Left ventricle myocardium inferior (tissue), 1 donor: ENCODE measurements at regions not wholly inside any gene's neighbourhood (a gene's known extent, or its start where the extent isn't known, plus 50 kb on each side); places are given as distances from the start of the nearest gene placed in this dataset.

ENCODE experiments used
- DNase-seq: peaks from one replicate; pipeline ENCODE4 v3.0.0-alpha.2; 2020
- H3K27ac ChIP-seq: fragments of 200-600 bp; replicated peaks from 2 replicates; pipeline ENCODE4 v1.8.0; 2021
- H3K27me3 ChIP-seq: fragments of 200-600 bp; 2 replicates; pipeline ENCODE4 v1.8.0; 2021; ENCODE audit warnings: low read depth
- H3K36me3 ChIP-seq: fragments of 200-600 bp; 2 replicates; pipeline ENCODE4 v1.8.0; 2021
- H3K4me1 ChIP-seq: fragments of 200-600 bp; 2 replicates; pipeline ENCODE4 v1.8.0; 2021
- H3K4me3 ChIP-seq: fragments of 200-600 bp; 2 replicates; pipeline ENCODE4 v1.8.0; 2021; ENCODE audit warnings: mild to moderate bottlenecking, moderate library complexity
- H3K9me3 ChIP-seq: fragments of 200-600 bp; replicated peaks from 2 replicates; pipeline ENCODE4 v1.8.0; 2021
- intact Hi-C: fragments of 100-400 bp; cut with micrococcal nuclease; formaldehyde crosslinking; loops from one replicate; pipeline ENCODE4 v1.11.0; 2022
- TF ChIP-seq, protein P1 (sequence below): fragments of 200-600 bp; IDR thresholded peaks from 2 replicates; pipeline ENCODE4 v1.8.0; 2021; ENCODE audit warnings: antibody characterized with exemption, mild to moderate bottlenecking, borderline replicate concordance
- donor health status: DM: no; HTN: yes; CAD: no; lungs with severe emphysema.

DNA sequence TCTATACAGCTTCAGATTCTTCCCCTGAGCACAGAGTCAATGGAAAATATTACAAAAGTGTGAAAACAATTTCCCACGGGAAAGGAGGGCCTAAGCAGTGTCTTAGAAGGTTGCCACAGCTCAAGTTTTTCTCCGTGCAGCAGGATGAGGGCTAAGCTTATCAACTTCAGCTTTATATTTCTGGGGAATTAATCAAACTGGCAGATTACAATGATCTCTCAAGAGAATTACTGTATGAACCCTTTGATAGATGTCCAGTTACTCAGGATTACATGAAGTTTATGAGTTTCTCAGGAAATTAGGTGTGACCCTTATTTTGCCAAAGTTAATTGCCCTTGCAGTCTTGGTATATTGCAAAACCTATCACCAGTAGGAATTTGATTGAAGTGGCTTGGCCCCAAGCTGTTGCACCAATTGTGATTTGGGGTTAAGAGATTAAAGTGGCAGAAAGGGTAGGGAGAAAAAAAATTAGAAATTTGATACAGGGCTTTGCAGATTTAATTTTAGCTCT lies 298.4 kb downstream of the MAP2K6 start:
- Histone ChIP-seq H3K27ac (no peak overlapping the region), H3K4me3 (no peak overlapping the region), H3K4me1 (no peaks in the 10 kb centered on the region), H3K9me3 (no peaks in the 10 kb centered on the region), H3K36me3 (no peaks in the 10 kb centered on the region), H3K27me3 (no peaks in the 10 kb centered on the region)
- intact Hi-C loops, result no loop called here
- no peak for DNase-seq
- TF ChIP-seq, protein P1, sequence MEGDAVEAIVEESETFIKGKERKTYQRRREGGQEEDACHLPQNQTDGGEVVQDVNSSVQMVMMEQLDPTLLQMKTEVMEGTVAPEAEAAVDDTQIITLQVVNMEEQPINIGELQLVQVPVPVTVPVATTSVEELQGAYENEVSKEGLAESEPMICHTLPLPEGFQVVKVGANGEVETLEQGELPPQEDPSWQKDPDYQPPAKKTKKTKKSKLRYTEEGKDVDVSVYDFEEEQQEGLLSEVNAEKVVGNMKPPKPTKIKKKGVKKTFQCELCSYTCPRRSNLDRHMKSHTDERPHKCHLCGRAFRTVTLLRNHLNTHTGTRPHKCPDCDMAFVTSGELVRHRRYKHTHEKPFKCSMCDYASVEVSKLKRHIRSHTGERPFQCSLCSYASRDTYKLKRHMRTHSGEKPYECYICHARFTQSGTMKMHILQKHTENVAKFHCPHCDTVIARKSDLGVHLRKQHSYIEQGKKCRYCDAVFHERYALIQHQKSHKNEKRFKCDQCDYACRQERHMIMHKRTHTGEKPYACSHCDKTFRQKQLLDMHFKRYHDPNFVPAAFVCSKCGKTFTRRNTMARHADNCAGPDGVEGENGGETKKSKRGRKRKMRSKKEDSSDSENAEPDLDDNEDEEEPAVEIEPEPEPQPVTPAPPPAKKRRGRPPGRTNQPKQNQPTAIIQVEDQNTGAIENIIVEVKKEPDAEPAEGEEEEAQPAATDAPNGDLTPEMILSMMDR, result no peak

DNA sequence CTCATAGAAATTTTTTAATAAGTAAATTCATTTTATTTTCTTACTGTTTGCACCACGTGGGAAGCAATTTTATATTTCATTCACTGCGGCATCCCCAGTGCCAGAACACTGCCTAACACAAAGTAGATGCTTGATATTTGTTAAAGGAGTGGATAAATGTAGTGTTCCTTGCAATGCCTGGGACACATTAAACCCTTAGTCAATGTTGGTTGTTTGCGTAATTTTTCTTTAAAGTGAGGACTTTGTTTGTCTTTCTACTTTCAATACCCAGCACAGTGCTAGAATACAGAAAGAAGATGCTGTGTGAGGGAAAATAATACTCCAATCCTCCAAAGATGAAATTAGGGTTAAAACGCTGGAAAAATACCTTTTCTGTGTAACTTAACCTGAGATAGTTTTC lies 299.3 kb downstream of the MAP2K6 start:
- H3K4me1 ChIP-seq, result no peaks in the 10 kb centered on the region
- no peaks in the 10 kb centered on the region for H3K27me3 ChIP-seq
- TF ChIP-seq, protein P1, result no peak
- no peak for DNase-seq
- H3K4me3 ChIP-seq, result no peak overlapping the region
- no peaks in the 10 kb centered on the region for H3K36me3 ChIP-seq
- no peak overlapping the region for H3K27ac ChIP-seq
- intact Hi-C loops, result no loop called here
- no peaks in the 10 kb centered on the region for H3K9me3 ChIP-seq

- no peak overlapping the region for H3K27ac ChIP-seq
- no peaks in the 10 kb centered on the region for H3K36me3 ChIP-seq
- intact Hi-C loops, result no loop called here
- H3K9me3 ChIP-seq, result no peaks in the 10 kb centered on the region
- H3K4me3 ChIP-seq, result no peak overlapping the region
- H3K27me3 ChIP-seq, result no peaks in the 10 kb centered on the region
- no peak for DNase-seq
- TF ChIP-seq, protein P1, result no peak
- H3K4me1 ChIP-seq, result no peaks in the 10 kb centered on the region
Observed at GRCh38 chr17:69714669-69715068, 300.2 kb downstream of the MAP2K6 start.

DNA sequence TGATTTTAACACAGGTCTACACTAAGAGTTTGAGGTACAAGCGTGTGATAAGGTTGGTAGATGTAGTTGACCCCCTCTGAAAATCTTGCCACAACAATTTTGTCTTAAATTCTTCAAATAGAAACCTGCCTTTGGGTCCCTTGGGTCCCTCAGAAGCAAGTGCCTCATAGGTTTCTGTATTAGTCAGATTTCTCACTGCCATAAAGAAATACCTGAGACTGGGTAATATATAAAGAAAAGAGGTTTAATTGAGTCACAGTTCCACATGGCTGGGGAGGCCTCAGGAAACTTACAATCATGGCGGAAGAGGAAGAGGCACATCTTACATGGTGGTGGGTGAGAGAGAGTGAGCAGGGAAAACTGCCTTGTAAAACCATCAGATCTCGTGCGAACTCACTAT lies 301.2 kb downstream of the MAP2K6 start:
- no peaks in the 10 kb centered on the region for H3K27me3 ChIP-seq
- H3K27ac ChIP-seq, result no peak overlapping the region
- no peaks in the 10 kb centered on the region for H3K9me3 ChIP-seq
- no peaks in the 10 kb centered on the region for H3K36me3 ChIP-seq
- no peak overlapping the region for H3K4me3 ChIP-seq
- intact Hi-C loops, result no loop called here
- DNase-seq, result no peak
- no peaks in the 10 kb centered on the region for H3K4me1 ChIP-seq
- TF ChIP-seq, protein P1, result no peak

DNA sequence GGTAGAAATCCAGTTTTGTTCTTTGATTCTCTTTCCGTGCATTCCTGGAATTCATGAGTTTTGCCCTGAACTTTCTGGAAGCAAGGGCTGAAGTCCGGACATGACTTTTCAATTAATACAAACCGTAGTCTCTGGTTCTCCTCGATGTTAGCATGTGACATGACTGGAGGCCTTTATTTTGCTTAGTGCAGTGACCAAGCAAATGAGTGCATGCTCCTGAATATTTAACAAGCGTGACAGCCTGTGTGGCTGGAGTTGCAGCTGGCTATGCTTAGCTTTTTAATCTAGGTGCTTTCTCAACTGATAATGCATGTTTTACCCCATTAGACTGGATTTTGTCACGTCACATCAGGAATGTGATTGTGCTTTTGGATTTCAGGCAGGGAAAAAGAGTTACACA lies 302.1 kb downstream of the MAP2K6 start:
- H3K4me3 ChIP-seq, result no peak overlapping the region
- H3K36me3 ChIP-seq, result no peaks in the 10 kb centered on the region
- intact Hi-C loops, result no loop called here
- H3K4me1 ChIP-seq, result no peaks in the 10 kb centered on the region
- no peak overlapping the region for H3K27ac ChIP-seq
- DNase-seq, result no peak
- H3K27me3 ChIP-seq, result no peaks in the 10 kb centered on the region
- TF ChIP-seq, protein P1, result no peak
- H3K9me3 ChIP-seq, result no peaks in the 10 kb centered on the region

DNA sequence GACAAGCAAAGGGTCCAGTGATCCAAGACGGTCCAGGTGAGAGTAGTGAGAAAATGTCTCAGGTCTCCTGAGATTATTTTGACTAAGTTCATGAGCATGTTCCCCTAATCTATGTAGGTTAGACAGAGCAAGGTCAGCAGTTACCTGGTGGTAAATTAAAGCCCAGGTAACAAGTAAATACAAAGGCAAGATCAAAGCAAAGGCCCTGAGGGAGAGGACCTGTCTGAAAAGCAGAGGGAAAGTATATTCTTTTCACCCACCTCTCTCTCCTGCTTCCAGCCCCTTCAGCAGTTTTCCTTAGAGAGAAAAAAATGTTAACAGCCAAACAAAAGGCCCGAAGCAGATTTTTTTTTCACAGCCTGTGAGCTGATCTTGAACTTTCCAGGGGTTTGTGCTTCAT lies 302.7 kb downstream of the MAP2K6 start:
- H3K27me3 ChIP-seq, result no peaks in the 10 kb centered on the region
- intact Hi-C loops, result no loop called here

More for the DNA sequence above, 302.7 kb downstream of the MAP2K6 start:
- DNase-seq, result no peak
- Histone ChIP-seq H3K4me3 (no peak overlapping the region), H3K36me3 (no peaks in the 10 kb centered on the region), H3K9me3 (no peaks in the 10 kb centered on the region), H3K4me1 (no peaks in the 10 kb centered on the region), H3K27ac (no peak overlapping the region)
- TF ChIP-seq, protein P1, result no peak
